NCI-H526 treated with DMSO at 0.1 percent for 48 hours (cell line): ENCODE measurements at regions not wholly inside any gene's neighbourhood (a gene's known extent, or its start where the extent isn't known, plus 50 kb on each side); places are given as distances from the start of the nearest gene placed in this dataset.

Experiments
- DNase-seq: peaks from one replicate; lab custom pipeline; 2025; lab: John Stamatoyannopoulos, UW

GRCh38 chr2:118237451-118237850, 149.2 kb downstream of the INSIG2 start:
- no peak for DNase-seq

GRCh38 chr2:118232796-118233195, 144.5 kb downstream of the INSIG2 start:
- no peak for DNase-seq

- no peak for DNase-seq
These were observed 144.1 kb downstream of the INSIG2 start for GRCh38 chr2:118232391-118232790.

GRCh38 chr2:118231759-118232158, 143.5 kb downstream of the INSIG2 start:
- DNase-seq = no peak

GRCh38 chr2:118227698-118228508, 139.6 kb downstream of the INSIG2 start:
- peak; percentile 34 for DNase-seq

GRCh38 chr2:118225666-118226065, 137.4 kb downstream of the INSIG2 start:
- no peak for DNase-seq

- DNase-seq = peak; percentile 14
These were observed 136.6 kb downstream of the INSIG2 start for GRCh38 chr2:118224895-118225311.

GRCh38 chr2:118223992-118224894, 136.0 kb downstream of the INSIG2 start:
- DNase-seq = no peak

GRCh38 chr2:118223511-118223991, 135.3 kb downstream of the INSIG2 start:
- no peak for DNase-seq

GRCh38 chr2:118222672-118223421, 134.6 kb downstream of the INSIG2 start:
- no peak for DNase-seq

GRCh38 chr2:118222273-118222594, 134.0 kb downstream of the INSIG2 start:
- no peak for DNase-seq

- peak; percentile 64 for DNase-seq
These were observed 133.4 kb downstream of the INSIG2 start for GRCh38 chr2:118221536-118222272.

GRCh38 chr2:118219611-118220010, 131.3 kb downstream of the INSIG2 start:
- DNase-seq = no peak

- no peak for DNase-seq
These were observed 128.0 kb downstream of the INSIG2 start for GRCh38 chr2:118216224-118216623.

- DNase-seq = no peak
These were observed 121.5 kb downstream of the INSIG2 start for GRCh38 chr2:118209727-118210126.

- DNase-seq = no peak
These were observed 119.6 kb downstream of the INSIG2 start for GRCh38 chr2:118207889-118208288.

- no peak for DNase-seq
These were observed 114.5 kb downstream of the INSIG2 start for GRCh38 chr2:118202707-118203303.

GRCh38 chr2:118198268-118198667, 110.0 kb downstream of the INSIG2 start:
- DNase-seq = no peak

- DNase-seq = peak; percentile 51
These were observed 108.9 kb downstream of the INSIG2 start for GRCh38 chr2:118197011-118197675.

GRCh38 chr2:118190474-118190873, 102.2 kb downstream of the INSIG2 start:
- peak; percentile 63 for DNase-seq

- no peak for DNase-seq
These were observed 98.6 kb downstream of the INSIG2 start for GRCh38 chr2:118186858-118187254.
